COLO668 (cell line): ENCODE measurements at regions not wholly inside any gene's neighbourhood (a gene's known extent, or its start where the extent isn't known, plus 50 kb on each side); places are given as distances from the start of the nearest gene placed in this dataset.

ENCODE experiments used
- DNase-seq: peaks from one replicate; lab custom pipeline; 2025; ENCODE audit not compliant: unreplicated experiment; lab: John Stamatoyannopoulos, UW

GRCh38 chr12:19624491-19624890, 185.2 kb downstream of the AEBP2 start:
- DNase-seq = no peak

DNA sequence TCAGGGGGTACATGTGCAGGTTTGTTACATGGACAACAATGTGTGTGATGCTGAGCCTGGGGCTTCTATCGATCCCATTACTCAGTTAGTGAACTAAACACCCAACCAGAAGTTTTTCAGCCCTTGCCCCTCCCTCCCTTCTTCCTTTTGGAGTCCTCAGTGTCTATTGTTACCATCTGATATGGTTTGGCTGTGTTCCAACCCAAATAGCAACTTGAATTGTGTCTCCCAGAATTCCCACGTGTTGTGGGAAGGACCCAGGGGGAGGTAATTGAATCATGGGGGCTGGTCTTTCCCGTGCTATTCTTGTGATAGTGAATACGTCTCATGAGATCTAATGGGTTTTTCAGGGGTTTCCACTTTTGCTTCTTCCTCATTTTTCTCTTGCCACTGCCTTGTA, 186.3 kb downstream of the AEBP2 start:
- peak; percentile 20 for DNase-seq

GRCh38 chr12:19627719-19628118, 188.4 kb downstream of the AEBP2 start:
- no peak for DNase-seq

DNA sequence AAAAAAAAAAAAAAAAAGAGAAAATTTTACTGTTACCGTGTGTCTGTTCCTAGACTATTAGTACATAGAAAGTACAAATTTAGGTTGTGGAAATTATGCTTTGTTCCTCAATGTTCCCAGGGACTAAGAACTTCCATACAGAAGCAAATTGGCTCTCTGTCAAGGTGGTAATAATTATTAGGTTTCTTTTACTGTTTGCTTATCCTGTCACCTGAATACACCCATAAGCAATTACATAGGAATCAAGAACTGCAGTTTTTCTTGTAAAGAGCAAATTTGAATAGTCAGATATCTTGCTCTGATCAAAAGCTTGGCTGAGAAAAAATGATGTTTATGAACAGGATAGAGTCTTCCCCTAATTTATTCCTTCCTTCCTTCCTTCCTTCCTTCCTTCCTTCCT, 191.2 kb downstream of the AEBP2 start:
- DNase-seq = no peak

DNA sequence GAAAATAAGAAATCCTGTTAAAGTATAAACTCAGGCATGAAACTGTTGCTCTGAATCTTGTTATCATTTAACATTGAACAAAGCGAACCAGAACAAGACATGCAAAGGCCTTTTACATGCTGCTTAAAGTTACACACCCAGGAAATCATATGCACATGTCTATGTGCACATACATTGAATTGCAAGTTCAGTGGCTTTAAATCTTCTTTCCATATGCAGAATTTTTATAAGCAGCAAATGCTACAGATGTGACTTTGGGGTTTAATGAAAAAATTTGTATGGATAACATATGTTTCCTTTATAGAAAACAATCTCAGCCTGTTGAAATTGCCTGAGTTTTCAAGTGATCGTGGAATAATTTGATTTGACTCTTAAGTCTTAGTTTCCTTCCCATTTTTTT, 193.9 kb downstream of the AEBP2 start:
- no peak for DNase-seq

GRCh38 chr12:19633641-19634040, 194.3 kb downstream of the AEBP2 start:
- DNase-seq = no peak

DNA sequence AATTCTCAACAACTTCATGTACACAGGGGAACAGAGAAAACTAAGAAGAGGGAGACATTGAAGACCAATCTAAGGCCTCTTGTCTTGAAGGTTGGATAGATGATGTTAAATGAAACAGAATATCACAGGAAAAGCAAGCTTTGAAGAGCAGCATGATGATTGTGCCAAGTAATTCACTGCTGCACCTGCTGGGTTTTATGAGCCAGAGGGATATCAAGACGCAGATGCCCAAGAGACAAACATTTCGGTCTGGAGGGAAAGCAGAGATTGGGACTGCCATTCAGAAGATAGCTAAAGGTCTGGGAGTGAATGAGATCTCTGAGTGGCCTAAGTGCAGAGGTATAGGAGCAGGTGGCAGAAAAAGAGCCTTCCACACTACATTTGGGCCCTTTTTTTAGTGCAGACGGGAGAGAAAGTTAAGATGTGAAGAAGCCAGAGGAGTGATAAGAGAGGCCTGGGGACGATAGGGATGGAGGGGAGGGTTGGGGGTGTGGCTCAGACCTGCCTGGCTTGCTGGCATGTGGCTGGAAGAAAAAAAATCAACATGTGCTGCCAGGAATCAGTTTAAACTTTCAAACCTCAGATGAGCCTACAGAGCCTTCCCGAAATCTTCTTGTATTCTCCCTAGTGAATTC, 200.6 kb downstream of the AEBP2 start:
- no peak for DNase-seq

GRCh38 chr12:19641235-19642080, 202.2 kb downstream of the AEBP2 start:
- no peak for DNase-seq

GRCh38 chr12:19642345-19642744, 203.1 kb downstream of the AEBP2 start:
- DNase-seq = no peak

- DNase-seq = no peak
These were observed 204.3 kb downstream of the AEBP2 start for GRCh38 chr12:19643635-19644034.

- DNase-seq = no peak
These were observed 205.3 kb downstream of the AEBP2 start for GRCh38 chr12:19644571-19644970.

- DNase-seq = no peak
These were observed 206.5 kb downstream of the AEBP2 start for GRCh38 chr12:19645823-19646222.

DNA sequence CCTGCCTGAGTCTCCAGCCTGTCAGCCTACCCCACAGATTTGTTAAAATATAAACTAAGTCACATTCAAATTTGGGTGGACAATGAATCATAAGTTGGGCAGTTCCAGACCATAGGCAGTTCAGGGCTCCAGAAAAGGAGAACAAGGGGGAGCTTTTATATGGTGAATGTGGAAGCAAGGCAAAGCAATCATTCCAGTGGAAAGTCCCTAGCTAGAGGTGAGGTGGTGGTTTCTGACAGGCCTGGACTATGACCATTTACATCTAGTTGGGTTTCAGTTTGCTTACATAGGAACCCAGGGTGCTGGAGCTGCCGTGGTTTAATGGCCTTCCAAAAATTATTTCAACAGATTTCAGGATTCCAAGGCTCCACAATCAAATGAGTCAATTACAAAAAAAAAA, 207.3 kb downstream of the AEBP2 start:
- DNase-seq = no peak

GRCh38 chr12:19647806-19648556, 208.7 kb downstream of the AEBP2 start:
- no peak for DNase-seq

DNA sequence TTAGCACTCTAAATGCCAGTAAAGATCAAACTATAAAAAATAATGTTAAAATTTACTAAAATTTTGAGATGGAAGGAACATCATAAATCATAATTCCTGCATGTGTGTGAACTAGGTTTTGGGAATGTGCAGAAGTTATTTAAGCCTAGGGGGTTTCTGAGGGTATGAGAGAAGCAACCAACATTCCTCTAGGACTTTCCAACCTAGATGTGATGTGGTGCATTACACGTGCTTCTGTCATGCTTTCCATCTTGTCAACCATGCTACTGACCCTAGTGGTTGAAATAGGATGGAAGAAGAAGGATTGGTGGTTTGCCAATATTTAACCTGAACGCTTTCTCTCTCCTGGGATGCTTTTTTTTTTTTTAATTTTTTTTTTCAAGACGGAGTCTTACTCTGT, 209.3 kb downstream of the AEBP2 start:
- DNase-seq = no peak

GRCh38 chr12:19652386-19652785, 213.1 kb downstream of the AEBP2 start:
- no peak for DNase-seq

DNA sequence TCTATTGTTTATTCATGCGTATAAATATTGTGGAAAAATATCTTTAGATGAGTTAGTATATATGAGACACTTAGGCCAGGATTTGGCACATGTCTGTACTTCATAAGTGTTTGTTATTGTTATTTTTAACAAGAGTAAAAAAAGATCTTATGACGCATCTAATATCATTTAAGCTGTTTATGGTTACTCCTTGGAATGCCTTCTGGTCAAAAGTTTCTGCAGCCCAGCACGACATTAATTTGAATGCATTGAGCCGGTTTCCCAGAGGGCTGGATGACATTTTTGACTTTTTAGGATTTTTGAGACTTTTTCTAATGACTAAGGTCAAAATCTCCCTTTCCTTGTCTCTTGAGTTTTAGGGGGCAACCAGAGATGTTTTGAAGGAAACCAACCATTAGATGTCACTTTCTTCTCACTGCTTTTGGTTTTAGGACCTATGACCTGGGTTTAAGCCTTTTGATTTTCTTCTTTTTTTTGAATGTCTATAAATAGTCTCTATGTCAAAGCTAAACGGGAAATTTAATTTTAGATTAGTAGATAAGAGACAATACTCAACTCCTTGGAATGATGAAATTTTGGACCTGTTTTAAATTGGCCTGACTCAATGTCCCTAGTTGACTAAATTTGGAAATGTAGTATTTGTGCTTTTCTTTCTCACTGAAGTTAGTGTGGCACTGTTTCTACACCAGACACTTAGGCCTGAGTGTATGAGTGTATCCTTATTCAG, 215.5 kb downstream of the AEBP2 start:
- no peak for DNase-seq

- DNase-seq = no peak
These were observed 217.9 kb downstream of the AEBP2 start for GRCh38 chr12:19657118-19657731.

DNA sequence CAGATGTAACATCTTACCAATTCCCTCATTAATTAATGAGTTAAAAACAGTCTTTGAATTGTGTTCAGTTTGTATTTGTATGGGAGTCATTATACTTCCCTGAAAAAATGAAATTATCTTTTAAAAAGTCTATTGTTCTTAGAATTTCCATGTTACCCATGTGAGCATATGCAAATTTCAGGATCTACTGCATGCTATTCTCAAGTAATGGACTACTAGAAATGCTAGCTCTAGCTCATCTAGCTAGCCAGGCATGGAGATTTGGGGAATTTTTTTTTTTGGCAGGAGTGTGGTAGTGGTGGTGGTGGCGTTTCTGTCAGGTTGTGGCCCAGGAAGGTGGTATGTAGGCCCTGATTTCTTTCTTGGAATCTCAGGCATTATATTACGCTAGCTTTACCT, 218.4 kb downstream of the AEBP2 start:
- no peak for DNase-seq

GRCh38 chr12:19659086-19659485, 219.8 kb downstream of the AEBP2 start:
- no peak for DNase-seq

- no peak for DNase-seq
These were observed 220.2 kb downstream of the AEBP2 start for GRCh38 chr12:19659501-19659900.
